HepG2 (cell line): ENCODE measurements at regions not wholly inside any gene's neighbourhood (a gene's known extent, or its start where the extent isn't known, plus 50 kb on each side); places are given as distances from the start of the nearest gene placed in this dataset.

ENCODE experiments used
- ADNP ChIP-seq: sonication (generic); formaldehyde crosslinking; IDR thresholded peaks from 2 replicates; pipeline ENCODE4 v1.4.0; 2020; ENCODE audit warnings: missing genetic modification reagents
- CBX2 ChIP-seq, 2 experiments: fragments of 200-600 bp in 1 of 2; sonication (generic); formaldehyde crosslinking in 1 of 2; IDR thresholded peaks; 2 replicates each; pipeline versions ENCODE4 v1.7.0 to v1.8.1; 2018 to 2022; ENCODE audit warnings: low read depth in 2 of 2, low read length in 1 of 2, mild to moderate bottlenecking in 1 of 2, missing genetic modification reagents in 1 of 2
- CREB1 ChIP-seq, 2 experiments: fragments of 450-650 bp in 1 of 2; IDR thresholded peaks; 2 replicates each; pipeline ENCODE4 v1.6.1; 2016 to 2017; ENCODE audit warnings: control low read depth in 1 of 2, mild to moderate bottlenecking in 1 of 2, missing compliant biosample characterization in 1 of 2, missing genetic modification characterization in 1 of 2
- EZH2 ChIP-seq: conservative IDR thresholded peaks from 2 replicates; pipeline ENCODE4 v1.6.1; 2012; ENCODE audit warnings: mild to moderate bottlenecking, low read depth, low read length, moderate library complexity
- MED1 ChIP-seq: sonication (generic); formaldehyde crosslinking; IDR thresholded peaks from 2 replicates; pipeline ENCODE4 v1.4.0; 2020; ENCODE audit warnings: missing genetic modification reagents
- POGK ChIP-seq: sonication (generic); formaldehyde crosslinking; conservative IDR thresholded peaks from 2 replicates; pipeline ENCODE4 v1.8.0; 2022; ENCODE audit warnings: mild to moderate bottlenecking, moderate library complexity, missing genetic modification reagents
- RFXAP ChIP-seq: sonication (generic); formaldehyde crosslinking; IDR thresholded peaks from 2 replicates; pipeline ENCODE4 v1.4.0; 2020; ENCODE audit warnings: missing genetic modification reagents, borderline replicate concordance
- SP140L ChIP-seq: sonication (generic); formaldehyde crosslinking; IDR thresholded peaks from 2 replicates; pipeline ENCODE4 v1.4.0; 2020; ENCODE audit warnings: missing genetic modification reagents, borderline replicate concordance
- TERF1 ChIP-seq: sonication (generic); formaldehyde crosslinking; IDR thresholded peaks from 2 replicates; pipeline ENCODE4 v1.8.0; 2022; ENCODE audit warnings: mild to moderate bottlenecking, missing genetic modification reagents, moderate library complexity
- ZBTB33 ChIP-seq: sonication (generic); formaldehyde crosslinking; IDR thresholded peaks from 2 replicates; pipeline ENCODE4 v1.4.0; 2020; ENCODE audit warnings: missing genetic modification reagents
- ZFP36L2 ChIP-seq: sonication (generic); formaldehyde crosslinking; IDR thresholded peaks from 2 replicates; pipeline ENCODE4 v1.4.0; 2020; ENCODE audit warnings: missing genetic modification reagents
- ZNF704 ChIP-seq: sonication (generic); formaldehyde crosslinking; IDR thresholded peaks from 2 replicates; pipeline ENCODE4 v1.8.1; 2023; ENCODE audit warnings: mild to moderate bottlenecking, inconsistent platforms, moderate library complexity, missing genetic modification reagents, borderline replicate concordance
- TF ChIP-seq, protein P1 (sequence below): sonication (generic); formaldehyde crosslinking; IDR thresholded peaks from 2 replicates; pipeline ENCODE4 v1.4.0; 2020; ENCODE audit warnings: mild to moderate bottlenecking, missing genetic modification reagents

- TF ChIP-seq, protein P1, sequence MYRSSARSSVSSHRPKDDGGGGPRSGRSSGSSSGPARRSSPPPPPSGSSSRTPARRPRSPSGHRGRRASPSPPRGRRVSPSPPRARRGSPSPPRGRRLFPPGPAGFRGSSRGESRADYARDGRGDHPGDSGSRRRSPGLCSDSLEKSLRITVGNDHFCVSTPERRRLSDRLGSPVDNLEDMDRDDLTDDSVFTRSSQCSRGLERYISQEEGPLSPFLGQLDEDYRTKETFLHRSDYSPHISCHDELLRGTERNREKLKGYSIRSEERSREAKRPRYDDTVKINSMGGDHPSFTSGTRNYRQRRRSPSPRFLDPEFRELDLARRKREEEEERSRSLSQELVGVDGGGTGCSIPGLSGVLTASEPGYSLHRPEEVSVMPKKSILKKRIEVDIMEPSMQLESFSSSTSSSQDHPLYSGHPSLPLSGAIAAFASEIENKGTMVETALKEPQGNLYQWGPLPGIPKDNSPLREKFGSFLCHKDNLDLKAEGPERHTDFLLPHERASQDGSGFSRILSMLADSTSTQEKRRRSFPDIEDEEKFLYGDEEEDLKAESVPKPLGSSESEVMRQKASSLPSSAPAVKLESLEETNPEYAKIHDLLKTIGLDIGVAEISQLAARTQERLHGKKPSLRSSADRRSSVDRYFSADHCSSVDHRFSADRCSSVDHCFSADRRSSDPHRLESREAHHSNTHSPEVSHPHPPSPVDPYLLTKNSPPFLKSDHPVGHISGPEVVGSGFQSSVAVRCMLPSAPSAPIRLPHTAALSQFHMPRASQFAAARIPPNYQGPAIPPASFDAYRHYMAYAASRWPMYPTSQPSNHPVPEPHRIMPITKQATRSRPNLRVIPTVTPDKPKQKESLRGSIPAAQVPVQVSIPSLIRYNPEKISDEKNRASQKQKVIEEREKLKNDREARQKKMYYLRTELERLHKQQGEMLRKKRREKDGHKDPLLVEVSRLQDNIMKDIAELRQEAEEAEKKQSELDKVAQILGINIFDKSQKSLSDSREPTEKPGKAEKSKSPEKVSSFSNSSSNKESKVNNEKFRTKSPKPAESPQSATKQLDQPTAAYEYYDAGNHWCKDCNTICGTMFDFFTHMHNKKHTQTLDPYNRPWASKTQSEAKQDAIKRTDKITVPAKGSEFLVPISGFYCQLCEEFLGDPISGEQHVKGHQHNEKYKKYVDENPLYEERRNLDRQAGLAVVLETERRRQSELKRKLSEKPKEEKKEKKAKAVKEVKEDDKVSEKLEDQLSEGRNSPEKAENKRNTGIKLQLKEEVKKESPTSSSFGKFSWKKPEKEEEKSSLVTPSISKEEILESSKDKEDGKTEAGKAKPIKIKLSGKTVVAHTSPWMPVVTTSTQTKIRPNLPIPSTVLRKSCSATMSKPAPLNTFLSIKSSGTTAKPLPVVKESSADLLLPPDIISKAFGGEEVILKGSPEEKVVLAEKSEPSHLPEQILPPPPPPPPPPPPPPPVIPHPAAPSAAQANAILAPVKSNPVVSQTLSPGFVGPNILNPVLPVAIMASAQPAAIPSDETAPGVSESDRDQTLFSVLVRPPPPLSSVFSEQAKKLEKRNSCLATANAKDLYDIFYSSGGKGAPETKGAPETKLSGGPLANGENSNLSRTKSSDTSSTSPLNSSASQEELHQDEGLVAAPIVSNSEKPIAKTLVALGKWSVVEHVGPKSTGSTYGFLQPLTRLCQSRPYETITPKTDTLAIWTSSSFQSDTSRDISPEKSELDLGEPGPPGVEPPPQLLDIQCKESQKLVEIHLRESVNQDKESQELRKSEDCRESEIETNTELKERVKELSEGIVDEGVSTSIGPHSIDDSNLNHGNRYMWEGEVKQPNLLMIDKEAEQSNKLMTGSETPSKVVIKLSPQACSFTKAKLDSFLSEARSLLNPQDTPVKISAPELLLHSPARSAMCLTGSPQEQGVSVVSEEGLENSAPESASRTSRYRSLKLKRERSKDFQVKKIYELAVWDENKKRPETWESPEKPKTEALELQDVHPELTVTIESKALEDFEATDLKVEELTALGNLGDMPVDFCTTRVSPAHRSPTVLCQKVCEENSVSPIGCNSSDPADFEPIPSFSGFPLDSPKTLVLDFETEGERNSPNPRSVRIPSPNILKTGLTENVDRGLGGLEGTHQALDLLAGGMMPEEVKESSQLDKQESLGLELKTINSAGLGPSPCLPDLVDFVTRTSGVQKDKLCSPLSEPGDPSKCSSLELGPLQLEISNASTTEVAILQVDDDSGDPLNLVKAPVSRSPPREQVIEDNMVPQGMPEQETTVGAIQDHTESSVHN (CRISPR knock-in tag), result no peak
- TF ChIP-seq POGK, result no peak
- TF ChIP-seq RFXAP, result no peak
- no peak for TF ChIP-seq ZFP36L2 (CRISPR knock-in tag)
- no peak for TF ChIP-seq CBX2 (IDR thresholded peaks at IDR 0.05; ENCODE audit: low read depth, low read length)
- no peak for TF ChIP-seq CBX2 (CRISPR knock-in tag; IDR thresholded peaks at IDR 0.05; ENCODE audit: low read depth)
- TF ChIP-seq TERF1 (CRISPR knock-in tag), result no peak
- no peak for TF ChIP-seq ADNP (CRISPR knock-in tag)
- TF ChIP-seq MED1 (CRISPR knock-in tag), result no peak
- no peak for TF ChIP-seq ZBTB33 (CRISPR knock-in tag)
- no peak for TF ChIP-seq CREB1 (IDR thresholded peaks at IDR 0.05)
- TF ChIP-seq CREB1 (CRISPR knock-in tag; IDR thresholded peaks at IDR 0.05), result no peak
- TF ChIP-seq ZNF704 (CRISPR knock-in tag), result no peak
- TF ChIP-seq EZH2, result no peak
- no peak for TF ChIP-seq SP140L
These were observed 95.1 kb upstream of the MSH6 start for GRCh38 chr2:47687856-47688255.
